ENCODE measurements at regions not wholly inside any gene's neighbourhood (a gene's known extent, or its start where the extent isn't known, plus 50 kb on each side); places are given as distances from the start of the nearest gene placed in this dataset.

DNA sequence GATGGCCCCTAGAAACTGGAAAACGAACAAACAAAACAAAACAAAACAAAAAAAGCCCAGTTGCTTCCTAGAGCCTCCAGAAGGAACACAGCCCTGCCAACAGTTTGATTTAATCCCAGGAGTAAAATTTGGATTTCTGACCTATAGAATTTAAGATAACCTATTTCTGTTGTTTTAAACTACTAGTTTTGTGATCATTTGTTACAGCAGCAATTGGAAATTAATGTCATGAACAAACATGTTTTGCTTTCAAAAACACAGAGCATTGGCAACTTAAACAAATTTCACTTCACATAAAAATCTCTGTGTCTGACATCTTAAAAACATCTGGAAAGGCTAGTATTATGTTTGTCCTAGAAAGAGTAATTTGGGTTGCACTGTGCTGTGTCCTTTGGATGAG lies 437.3 kb downstream of the METTL15 start:
- TF ChIP-seq, protein P1, sequence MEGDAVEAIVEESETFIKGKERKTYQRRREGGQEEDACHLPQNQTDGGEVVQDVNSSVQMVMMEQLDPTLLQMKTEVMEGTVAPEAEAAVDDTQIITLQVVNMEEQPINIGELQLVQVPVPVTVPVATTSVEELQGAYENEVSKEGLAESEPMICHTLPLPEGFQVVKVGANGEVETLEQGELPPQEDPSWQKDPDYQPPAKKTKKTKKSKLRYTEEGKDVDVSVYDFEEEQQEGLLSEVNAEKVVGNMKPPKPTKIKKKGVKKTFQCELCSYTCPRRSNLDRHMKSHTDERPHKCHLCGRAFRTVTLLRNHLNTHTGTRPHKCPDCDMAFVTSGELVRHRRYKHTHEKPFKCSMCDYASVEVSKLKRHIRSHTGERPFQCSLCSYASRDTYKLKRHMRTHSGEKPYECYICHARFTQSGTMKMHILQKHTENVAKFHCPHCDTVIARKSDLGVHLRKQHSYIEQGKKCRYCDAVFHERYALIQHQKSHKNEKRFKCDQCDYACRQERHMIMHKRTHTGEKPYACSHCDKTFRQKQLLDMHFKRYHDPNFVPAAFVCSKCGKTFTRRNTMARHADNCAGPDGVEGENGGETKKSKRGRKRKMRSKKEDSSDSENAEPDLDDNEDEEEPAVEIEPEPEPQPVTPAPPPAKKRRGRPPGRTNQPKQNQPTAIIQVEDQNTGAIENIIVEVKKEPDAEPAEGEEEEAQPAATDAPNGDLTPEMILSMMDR (IDR thresholded peaks at IDR 0.05; ENCODE audit: low read depth, low read length, missing control alignments), result no peak
- no peak overlapping the region for H3K4me3 ChIP-seq (replicated peaks; ENCODE audit: low read depth, low read length)
- DNase-seq (ENCODE audit: extremely low read depth, low read depth), result no peak

GRCh38 chr11:28542561-28542960 lies 434.4 kb downstream of the METTL15 start:
- TF ChIP-seq, protein P1 (IDR thresholded peaks at IDR 0.05; ENCODE audit: low read depth, low read length, missing control alignments), result no peak
- DNase-seq (ENCODE audit: extremely low read depth, low read depth), result peak; percentile 42
- no peak overlapping the region for H3K4me3 ChIP-seq (replicated peaks; ENCODE audit: low read depth, low read length)

- no peak overlapping the region for H3K4me3 ChIP-seq (replicated peaks; ENCODE audit: low read depth, low read length)
- TF ChIP-seq, protein P1 (IDR thresholded peaks at IDR 0.05; ENCODE audit: low read depth, low read length, missing control alignments), result no peak
- no peak for DNase-seq (ENCODE audit: extremely low read depth, low read depth)
These were observed 431.2 kb downstream of the METTL15 start for GRCh38 chr11:28539239-28540030.

DNA sequence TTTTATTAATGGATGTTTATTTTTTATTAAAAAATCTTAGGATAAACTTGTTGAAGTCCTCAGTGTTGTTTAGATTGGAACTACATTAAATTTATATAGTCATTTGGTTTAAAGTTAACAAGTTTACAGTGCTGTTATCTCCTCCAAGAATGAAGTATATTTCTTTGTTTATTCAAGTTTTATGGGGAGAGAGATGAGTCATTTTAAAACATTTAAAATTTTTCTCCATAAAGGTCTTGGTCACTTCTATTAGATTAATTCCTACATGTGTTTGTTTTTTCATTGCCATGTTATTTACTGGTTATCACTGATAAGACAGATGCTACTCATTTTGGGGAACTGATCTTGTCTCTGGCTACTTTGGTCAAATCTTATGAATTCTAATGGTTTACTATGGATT lies 429.6 kb downstream of the METTL15 start:
- no peak overlapping the region for H3K4me3 ChIP-seq (replicated peaks; ENCODE audit: low read depth, low read length)
- no peak for DNase-seq (ENCODE audit: extremely low read depth, low read depth)
- TF ChIP-seq, protein P1 (IDR thresholded peaks at IDR 0.05; ENCODE audit: low read depth, low read length, missing control alignments), result no peak

GRCh38 chr11:28536504-28537267 lies 428.5 kb downstream of the METTL15 start:
- no peak overlapping the region for H3K4me3 ChIP-seq (replicated peaks; ENCODE audit: low read depth, low read length)
- TF ChIP-seq, protein P1 (IDR thresholded peaks at IDR 0.05; ENCODE audit: low read depth, low read length, missing control alignments), result no peak
- no peak for DNase-seq (ENCODE audit: extremely low read depth, low read depth)

DNA sequence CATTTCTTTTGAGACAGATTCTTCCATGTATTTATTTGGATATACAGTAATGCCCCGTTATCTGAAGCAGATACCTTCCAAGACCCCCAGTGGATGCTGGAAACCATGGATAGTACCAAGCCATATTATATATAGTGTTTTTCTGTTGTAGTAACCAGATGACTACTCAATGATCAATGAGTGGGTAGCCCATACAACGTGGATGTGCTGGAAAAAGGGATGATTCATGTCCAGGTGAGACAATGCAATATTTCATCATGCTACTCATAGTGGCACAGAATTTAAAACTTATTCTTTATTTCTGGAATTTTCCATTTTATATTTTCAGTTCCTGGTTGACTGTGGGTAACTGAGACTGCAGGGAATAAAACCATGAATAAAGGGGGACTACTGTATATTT lies 427.5 kb downstream of the METTL15 start:
- no peak overlapping the region for H3K4me3 ChIP-seq (replicated peaks; ENCODE audit: low read depth, low read length)
- DNase-seq (ENCODE audit: extremely low read depth, low read depth), result no peak
- TF ChIP-seq, protein P1 (IDR thresholded peaks at IDR 0.05; ENCODE audit: low read depth, low read length, missing control alignments), result no peak
